GM12878 (cell line): ENCODE measurements at regions not wholly inside any gene's neighbourhood (a gene's known extent, or its start where the extent isn't known, plus 50 kb on each side); places are given as distances from the start of the nearest gene placed in this dataset.

Source experiments
- ATAC-seq: fragments of 200-7000 bp; cut with Tn5 transposase; 3 replicates; pipeline ENCODE4 v1.9.1; 2020; ENCODE audit warnings: mild to moderate bottlenecking, moderate library complexity
- BruUV-seq: library from RNA; stranded (reverse); fragments of 400-500 nt; replicated peaks from 2 replicates; lab custom pipeline; 2021; lab: Mats Ljungman, UMichigan
- CTCF ChIA-PET: fragments of 300-600 bp; sonication (Branson Sonifier 250); formaldehyde crosslinking; extraction: SDS; loops from one replicate; lab custom pipeline; 2021; ENCODE audit warnings: inconsistent platforms; lab: Yijun Ruan, JAX
- POLR2A ChIA-PET: fragments of 350-600 bp; formaldehyde crosslinking; extraction: SDS; loops from one replicate; lab custom pipeline; 2021; ENCODE audit warnings: inconsistent platforms; lab: Charles Lee
- RAD21 ChIA-PET: fragments of 300-600 bp; sonication (Branson Sonifier 250); formaldehyde crosslinking; loops from one replicate; lab custom pipeline; 2023; ENCODE audit warnings: antibody characterized with exemption; ENCODE audit not compliant: unreplicated experiment; lab: Charles Lee
- SMC1A ChIA-PET: fragments of 300-600 bp; sonication (Branson Sonifier 250); formaldehyde crosslinking; loops from one replicate; lab custom pipeline; 2023; ENCODE audit not compliant: unreplicated experiment, uncharacterized antibody; lab: Charles Lee
- DNase-seq: peaks from one replicate; pipeline ENCODE4 v3.0.0-alpha.2; 2011; ENCODE audit warnings: low read depth, low spot score
- FAIRE-seq: peaks from 3 replicates; lab custom pipeline; 2011; peaks lifted over from hg19 to GRCh38; lab: Jason Lieb, UNC
- H2AFZ ChIP-seq: 2 replicates; pipeline ENCODE4 v1.6.0; 2011; ENCODE audit warnings: low read depth, low read length, control low read depth; ENCODE audit not compliant: control insufficient read depth
- H3K27ac ChIP-seq: 2 replicates; pipeline ENCODE4 v1.5.1; 2011; ENCODE audit warnings: control low read depth; ENCODE audit not compliant: control insufficient read depth, insufficient read depth
- H3K27me3 ChIP-seq, 2 experiments: replicated peaks in 1 of 2; 2 replicates each; pipeline versions ENCODE4 v1.6.0 to v1.6.1; 2011; ENCODE audit warnings: low read length in 1 of 2; ENCODE audit not compliant: control insufficient read depth in 2 of 2, insufficient read depth in 2 of 2
- H3K36me3 ChIP-seq, 2 experiments: 2 replicates each; pipeline ENCODE4 v1.5.1; 2011; ENCODE audit warnings: low read length in 1 of 2; ENCODE audit not compliant: control insufficient read depth in 2 of 2, insufficient read depth in 2 of 2
- H3K4me1 ChIP-seq: 2 replicates; pipeline ENCODE4 v1.6.1; 2011; ENCODE audit warnings: mild to moderate bottlenecking, low read length, moderate library complexity, mixed read lengths; ENCODE audit not compliant: control insufficient read depth, insufficient read depth
- H3K4me2 ChIP-seq: 2 replicates; pipeline ENCODE4 v1.6.0; 2011; ENCODE audit warnings: control low read depth; ENCODE audit not compliant: control insufficient read depth, insufficient read depth
- H3K4me3 ChIP-seq: fragments of 200-600 bp; sonication (generic); 2 replicates; pipeline ENCODE4 v1.5.1; 2016
- H3K79me2 ChIP-seq: 2 replicates; pipeline ENCODE4 v1.6.0; 2011; ENCODE audit warnings: low read length; ENCODE audit not compliant: control insufficient read depth, insufficient read depth
- H3K9ac ChIP-seq: 2 replicates; pipeline ENCODE4 v1.8.0; 2011; ENCODE audit warnings: low read length, control low read depth, mixed read lengths; ENCODE audit not compliant: control insufficient read depth, insufficient read depth
- H3K9me3 ChIP-seq: replicated peaks from 3 replicates; pipeline ENCODE4 v1.5.1; 2011; ENCODE audit warnings: mild to moderate bottlenecking, low read length; ENCODE audit not compliant: control insufficient read depth, insufficient read depth
- H4K20me1 ChIP-seq: 2 replicates; pipeline ENCODE4 v1.6.0; 2011; ENCODE audit not compliant: control insufficient read depth, insufficient read depth
- BACH1 ChIP-seq: fragments of 450-650 bp; IDR thresholded peaks from 2 replicates; pipeline ENCODE4 v1.6.1; 2017; ENCODE audit warnings: mild to moderate bottlenecking, borderline replicate concordance
- BMI1 ChIP-seq: fragments of 450-650 bp; IDR thresholded peaks from 2 replicates; pipeline ENCODE4 v1.6.1; 2016; ENCODE audit warnings: mild to moderate bottlenecking, moderate library complexity, borderline replicate concordance
- HDAC2 ChIP-seq: fragments of 200-600 bp; sonication (generic); IDR thresholded peaks from 2 replicates; pipeline ENCODE4 v1.6.1; 2017
- MAX ChIP-seq: IDR thresholded peaks from 2 replicates; pipeline ENCODE4 v1.6.1; 2012; ENCODE audit warnings: low read depth, low read length, improper control_type of control experiment
- MEF2B ChIP-seq: fragments of 450-650 bp; IDR thresholded peaks from 2 replicates; pipeline ENCODE4 v1.6.1; 2018; ENCODE audit warnings: mild to moderate bottlenecking, moderate library complexity; ENCODE audit not compliant: partially characterized antibody, poor library complexity, severe bottlenecking
- MTA3 ChIP-seq: IDR thresholded peaks from 2 replicates; pipeline ENCODE4 v1.6.1; 2012; ENCODE audit warnings: low read length, inconsistent platforms, borderline replicate concordance
- NR2F1 ChIP-seq: fragments of 450-650 bp; conservative IDR thresholded peaks from 2 replicates; pipeline ENCODE4 v1.6.1; 2017; ENCODE audit warnings: mild to moderate bottlenecking
- PAX8 ChIP-seq: fragments of 450-650 bp; IDR thresholded peaks from 2 replicates; pipeline ENCODE4 v1.6.1; 2017; ENCODE audit warnings: mild to moderate bottlenecking, moderate library complexity
- RAD51 ChIP-seq: fragments of 450-650 bp; IDR thresholded peaks from 2 replicates; pipeline ENCODE4 v1.6.1; 2016; ENCODE audit warnings: moderate library complexity, mild to moderate bottlenecking, inconsistent platforms
- SMARCA5 ChIP-seq: fragments of 450-650 bp; IDR thresholded peaks from 2 replicates; pipeline ENCODE4 v1.6.1; 2017; ENCODE audit warnings: mild to moderate bottlenecking
- SREBF1 ChIP-seq: IDR thresholded peaks from 2 replicates; pipeline ENCODE4 v1.6.1; 2012; ENCODE audit warnings: mild to moderate bottlenecking, low read length
- WRNIP1 ChIP-seq: IDR thresholded peaks from 2 replicates; pipeline ENCODE4 v1.6.1; 2011; ENCODE audit warnings: low read depth, low read length, improper control_type of control experiment, borderline replicate concordance
- YBX1 ChIP-seq: fragments of 450-650 bp; IDR thresholded peaks from 2 replicates; pipeline ENCODE4 v1.6.1; 2016; ENCODE audit warnings: antibody characterized with exemption
- WGBS: methylation state at CpG from one replicate; pipeline ENCODE4 v1.1.6; 2016; ENCODE audit warnings: low lambda C conversion rate; ENCODE audit not compliant: insufficient replicate concordance, insufficient coverage; ENCODE audit errors: missing lambda C conversion rate; 5-methylcytosine and 5-hydroxymethylcytosine counted together
- in situ Hi-C: fragments of 300-500 bp; cut with MboI; formaldehyde crosslinking; loops from 9 replicates; pipeline ENCODE4 v1.14.3; 2018; ENCODE audit warnings: mixed read lengths
- intact Hi-C: fragments of 100-400 bp; cut with micrococcal nuclease; formaldehyde crosslinking; loops from one replicate; pipeline ENCODE4 v1.14.2; 2022; ENCODE audit not compliant: unreplicated experiment

GRCh38 chr10:92787557-92788152, 60.7 kb upstream of the EXOC6 start (continued):
- TF ChIP-seq YBX1 (no peak), BACH1 (no peak), SREBF1 (no peak), MAX (no peak), WRNIP1 (no peak), NR2F1 (no peak)

GRCh38 chr10:92789067-92789466, 59.3 kb upstream of the EXOC6 start:
- Histone ChIP-seq H3K27me3 (peaks cover 0 to 5% of the 10 kb centered on the region in 2 experiments; a peak in 2 of 4 replicates), H3K4me1 (no peaks in the 10 kb centered on the region), H3K9me3 (no peaks in the 10 kb centered on the region; the same call in 2 of the 3 replicates), H3K36me3 (no peaks in the 10 kb centered on the region), H3K4me2 (no peak overlapping the region), H3K9ac (no peak overlapping the region), H3K79me2 (no peaks in the 10 kb centered on the region), H2AFZ (no peak overlapping the region), H3K27ac (no peak overlapping the region), H4K20me1 (no peaks in the 10 kb centered on the region), H3K4me3 (no peak overlapping the region)
- FAIRE-seq = peak; percentile 86
- ATAC-seq = no peak
- ChIA-PET CTCF (interaction anchor here (0.7 kb wide), 1 partner anchor 494 kb away, joined by 3 read pairs; no protein-coding TSS in a partner anchor), RAD21 (no interaction called here), POLR2A (no interaction called here), SMC1A (interaction anchor here (1.5 kb wide), 1 partner anchor 16 kb away, joined by 3 read pairs; no protein-coding TSS in a partner anchor)
- 35% methylated on average over 8 of the region's 8 CpGs for WGBS
- in situ Hi-C loops = no loop called here
- BruUV-seq = no TSS peak
- intact Hi-C loops = no loop called here
- no peak for TF ChIP-seq PAX8
- TF ChIP-seq SMARCA5 = no peak
- TF ChIP-seq RAD51 = no peak
- TF ChIP-seq MTA3 = no peak
- TF ChIP-seq HDAC2 = no peak
- TF ChIP-seq BMI1 = peak; percentile 52; the same call in 1 of the 2 replicates
- TF ChIP-seq MEF2B = no peak
- DNase-seq = no peak
